KMS-11 (cell line): ENCODE measurements at regions not wholly inside any gene's neighbourhood (a gene's known extent, or its start where the extent isn't known, plus 50 kb on each side); places are given as distances from the start of the nearest gene placed in this dataset.

Experiments used
- H2AFZ ChIP-seq: fragments of 200-600 bp; sonication (generic); 2 replicates; pipeline ENCODE4 v1.6.1; 2016; ENCODE audit warnings: antibody characterized with exemption, mixed run types, low read depth
- H3K27ac ChIP-seq: fragments of 200-600 bp; sonication (generic); 2 replicates; pipeline ENCODE4 v1.6.1; 2016; ENCODE audit warnings: mild to moderate bottlenecking, mixed run types
- H3K27me3 ChIP-seq: fragments of 200-600 bp; sonication (generic); 2 replicates; pipeline ENCODE4 v1.6.1; 2017; ENCODE audit warnings: mild to moderate bottlenecking, low read depth, mixed run types, moderate library complexity; ENCODE audit not compliant: insufficient read depth
- H3K36me3 ChIP-seq: fragments of 200-600 bp; sonication (generic); 2 replicates; pipeline ENCODE4 v1.6.1; 2017; ENCODE audit warnings: mild to moderate bottlenecking, mixed run types; ENCODE audit not compliant: insufficient read depth
- H3K4me1 ChIP-seq: fragments of 200-600 bp; sonication (generic); 2 replicates; pipeline ENCODE4 v1.6.1; 2016; ENCODE audit warnings: mild to moderate bottlenecking, low read depth, mixed run types; ENCODE audit not compliant: poor library complexity, severe bottlenecking
- H3K4me2 ChIP-seq: fragments of 200-600 bp; sonication (generic); 2 replicates; pipeline ENCODE4 v1.7.0; 2016; ENCODE audit warnings: mild to moderate bottlenecking, mixed run types
- H3K4me3 ChIP-seq: fragments of 200-600 bp; sonication (generic); IDR thresholded peaks from 2 replicates; pipeline ENCODE4 v1.6.1; 2017; ENCODE audit warnings: low read depth, low read length, mixed read lengths; ENCODE audit not compliant: insufficient read depth
- H3K79me2 ChIP-seq: fragments of 200-600 bp; sonication (generic); 2 replicates; pipeline ENCODE4 v1.6.1; 2016; ENCODE audit warnings: low read depth, mixed run types; ENCODE audit not compliant: insufficient read depth
- H3K9ac ChIP-seq: fragments of 200-600 bp; sonication (generic); 2 replicates; pipeline ENCODE4 v1.6.1; 2016; ENCODE audit warnings: mild to moderate bottlenecking, mixed run types
- H4K20me1 ChIP-seq: fragments of 200-600 bp; sonication (generic); 2 replicates; pipeline ENCODE4 v1.6.1; 2016; ENCODE audit warnings: mild to moderate bottlenecking, mixed run types; ENCODE audit not compliant: insufficient read depth
- TF ChIP-seq, protein P1 (sequence below): fragments of 200-600 bp; sonication (generic); conservative IDR thresholded peaks from 2 replicates; pipeline ENCODE4 v1.6.1; 2017; ENCODE audit warnings: low read depth, mild to moderate bottlenecking, antibody characterized with exemption, low read length, moderate library complexity, mixed read lengths

DNA sequence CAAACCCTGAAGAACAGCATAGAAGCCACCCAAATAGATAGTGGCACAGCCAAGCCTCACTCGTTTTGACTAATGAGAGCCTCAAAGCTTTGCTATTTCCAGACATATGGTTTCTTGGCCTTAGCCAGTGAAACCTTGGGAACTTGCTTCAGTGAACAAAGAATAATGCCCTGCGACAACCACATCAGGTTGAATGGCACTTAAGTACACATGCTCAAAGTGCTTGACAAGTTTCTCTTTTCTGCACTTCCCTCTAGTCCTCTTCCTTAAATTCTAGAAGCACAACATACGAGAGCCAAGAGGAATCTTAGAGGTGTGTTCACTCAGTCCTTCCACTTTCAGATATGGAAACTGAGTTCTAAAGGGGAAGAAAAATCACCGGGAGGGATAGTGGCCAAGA, 258.3 kb downstream of the HAUS1 start:
- Histone ChIP-seq H3K36me3 (no peaks in the 10 kb centered on the region), H3K27me3 (no peaks in the 10 kb centered on the region), H3K9ac (no peak overlapping the region), H3K4me2 (no peak overlapping the region), H2AFZ (no peak overlapping the region), H4K20me1 (no peaks in the 10 kb centered on the region), H3K4me1 (no peaks in the 10 kb centered on the region), H3K79me2 (no peaks in the 10 kb centered on the region), H3K27ac (no peak overlapping the region), H3K4me3 (no peak overlapping the region)
- TF ChIP-seq, protein P1, sequence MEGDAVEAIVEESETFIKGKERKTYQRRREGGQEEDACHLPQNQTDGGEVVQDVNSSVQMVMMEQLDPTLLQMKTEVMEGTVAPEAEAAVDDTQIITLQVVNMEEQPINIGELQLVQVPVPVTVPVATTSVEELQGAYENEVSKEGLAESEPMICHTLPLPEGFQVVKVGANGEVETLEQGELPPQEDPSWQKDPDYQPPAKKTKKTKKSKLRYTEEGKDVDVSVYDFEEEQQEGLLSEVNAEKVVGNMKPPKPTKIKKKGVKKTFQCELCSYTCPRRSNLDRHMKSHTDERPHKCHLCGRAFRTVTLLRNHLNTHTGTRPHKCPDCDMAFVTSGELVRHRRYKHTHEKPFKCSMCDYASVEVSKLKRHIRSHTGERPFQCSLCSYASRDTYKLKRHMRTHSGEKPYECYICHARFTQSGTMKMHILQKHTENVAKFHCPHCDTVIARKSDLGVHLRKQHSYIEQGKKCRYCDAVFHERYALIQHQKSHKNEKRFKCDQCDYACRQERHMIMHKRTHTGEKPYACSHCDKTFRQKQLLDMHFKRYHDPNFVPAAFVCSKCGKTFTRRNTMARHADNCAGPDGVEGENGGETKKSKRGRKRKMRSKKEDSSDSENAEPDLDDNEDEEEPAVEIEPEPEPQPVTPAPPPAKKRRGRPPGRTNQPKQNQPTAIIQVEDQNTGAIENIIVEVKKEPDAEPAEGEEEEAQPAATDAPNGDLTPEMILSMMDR, result no peak

DNA sequence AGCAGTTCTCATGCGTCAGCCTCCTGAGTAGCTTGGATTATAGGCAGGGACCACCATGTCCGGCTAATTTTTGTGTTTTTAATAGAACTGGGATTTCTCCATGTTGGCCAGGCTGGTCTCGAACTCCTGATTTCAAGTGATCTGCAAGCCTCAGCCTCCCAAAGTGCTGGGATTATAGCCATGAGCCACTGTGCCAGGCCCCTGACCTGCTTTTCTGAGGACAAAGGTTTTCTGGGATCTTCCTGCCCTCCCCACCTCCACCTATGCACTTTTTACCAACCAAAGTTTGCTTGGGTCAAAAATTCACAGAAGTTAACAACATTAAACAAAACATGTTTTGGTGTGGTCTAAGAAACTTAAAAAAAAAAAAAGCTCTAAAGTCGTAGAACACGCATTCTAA, 259.9 kb downstream of the HAUS1 start:
- H3K4me1 ChIP-seq, result no peaks in the 10 kb centered on the region
- no peaks in the 10 kb centered on the region for H3K79me2 ChIP-seq
- H3K27me3 ChIP-seq, result no peaks in the 10 kb centered on the region
- no peak overlapping the region for H3K4me2 ChIP-seq
- no peak overlapping the region for H2AFZ ChIP-seq
- no peaks in the 10 kb centered on the region for H3K36me3 ChIP-seq
- no peak overlapping the region for H3K27ac ChIP-seq
- no peaks in the 10 kb centered on the region for H4K20me1 ChIP-seq
- no peak overlapping the region for H3K9ac ChIP-seq
- H3K4me3 ChIP-seq, result no peak overlapping the region
- TF ChIP-seq, protein P1, result no peak

DNA sequence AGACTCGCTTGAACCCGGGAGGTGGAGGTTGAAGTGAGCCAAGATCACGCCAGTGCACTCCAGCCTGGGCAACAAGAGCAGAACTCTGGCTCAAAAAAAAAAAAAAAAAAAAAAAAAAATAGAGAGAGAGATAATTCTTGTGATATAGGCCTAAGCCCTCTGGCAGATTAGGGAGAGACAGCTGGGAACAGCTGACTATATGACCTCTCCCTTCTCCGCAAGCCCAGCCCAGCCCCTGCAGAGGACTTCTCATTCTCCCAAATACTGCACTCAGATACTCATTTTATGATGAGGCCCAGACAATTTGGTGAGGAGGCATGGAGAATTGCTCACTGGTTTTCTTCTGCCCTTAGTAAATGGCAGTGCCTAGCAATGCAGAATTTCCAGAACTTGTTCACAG, 262.0 kb downstream of the HAUS1 start:
- Histone ChIP-seq H3K79me2 (no peaks in the 10 kb centered on the region), H3K9ac (no peak overlapping the region), H3K4me3 (no peak overlapping the region), H3K4me2 (no peak overlapping the region), H3K4me1 (no peaks in the 10 kb centered on the region), H4K20me1 (no peaks in the 10 kb centered on the region), H3K36me3 (no peaks in the 10 kb centered on the region), H3K27me3 (no peaks in the 10 kb centered on the region), H2AFZ (no peak overlapping the region), H3K27ac (no peak overlapping the region)
- TF ChIP-seq, protein P1, result no peak

DNA sequence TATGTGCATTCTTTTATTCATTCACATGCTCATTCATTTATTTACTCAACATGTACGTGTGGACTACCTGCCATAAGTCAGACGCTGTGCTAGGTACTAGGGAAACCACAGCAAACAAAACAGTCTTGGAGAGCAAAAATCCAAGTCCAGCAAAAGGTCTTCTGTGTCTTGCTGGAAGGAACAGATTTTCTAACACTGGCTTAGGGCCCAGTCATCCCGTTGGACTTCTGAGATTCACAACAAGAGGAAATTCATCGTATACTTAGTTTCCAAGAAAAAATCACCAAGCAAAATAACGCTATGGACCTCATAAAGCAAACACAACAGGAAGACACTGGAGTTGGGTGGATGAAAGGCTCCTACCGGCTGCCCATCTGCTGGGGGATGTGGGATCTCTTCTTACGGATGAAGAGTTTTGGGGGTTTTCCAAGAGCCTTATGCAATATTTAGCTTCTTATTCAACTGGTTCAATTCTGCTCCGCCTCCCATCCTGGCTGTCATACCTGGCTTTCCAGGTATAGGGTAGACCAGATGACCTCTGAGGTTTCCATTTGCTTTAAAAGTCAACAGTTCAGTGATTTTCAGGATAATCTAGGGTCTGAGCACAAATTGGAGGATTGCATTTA, 262.7 kb downstream of the HAUS1 start:
- H3K4me3 ChIP-seq, result no peak overlapping the region
- H3K9ac ChIP-seq, result no peak overlapping the region
- H3K4me1 ChIP-seq, result no peaks in the 10 kb centered on the region
- H2AFZ ChIP-seq, result no peak overlapping the region
- H3K79me2 ChIP-seq, result no peaks in the 10 kb centered on the region
- no peak overlapping the region for H3K4me2 ChIP-seq
- H3K27ac ChIP-seq, result no peak overlapping the region
- H3K27me3 ChIP-seq, result no peaks in the 10 kb centered on the region
- TF ChIP-seq, protein P1, result no peak
- H3K36me3 ChIP-seq, result no peaks in the 10 kb centered on the region
- H4K20me1 ChIP-seq, result no peaks in the 10 kb centered on the region
